K562 (cell line): ENCODE measurements at regions not wholly inside any gene's neighbourhood (a gene's known extent, or its start where the extent isn't known, plus 50 kb on each side); places are given as distances from the start of the nearest gene placed in this dataset.
"Not testable (repeated sequence)": the region's sequence is repeated elsewhere in the genome, so short reads cannot be mapped to it uniquely, and the experiment has no call there.

Experiments used
- ATAC-seq: fragments of 200-7000 bp; cut with Tn5 transposase; 3 replicates; pipeline ENCODE4 v1.9.1; 2020; ENCODE audit warnings: moderate library complexity
- BruUV-seq: library from RNA; stranded (reverse); fragments of 400-500 nt; replicated peaks from 2 replicates; lab custom pipeline; 2021; lab: Mats Ljungman, UMichigan
- CTCF ChIA-PET: fragments of 300-600 bp; formaldehyde crosslinking; extraction: SDS; loops from one replicate; lab custom pipeline; 2021; ENCODE audit warnings: low intra/inter-chr PET ratio; lab: Yijun Ruan, JAX
- POLR2A ChIA-PET: fragments of 300-600, 350-650 bp; sonication (Branson Sonifier 250); formaldehyde crosslinking; extraction: SDS; loops from one replicate; lab custom pipeline; 2021; ENCODE audit warnings: antibody characterized with exemption, inconsistent platforms; lab: Yijun Ruan, JAX
- DNase-seq, 4 experiments: peaks; one replicate each; pipeline versions ENCODE4 v3.0.0 to v3.0.0-alpha.2; 2011 to 2018; ENCODE audit warnings: low spot score in 3 of 4, mixed read lengths in 3 of 4; ENCODE audit errors: extremely low read depth in 1 of 4
- FAIRE-seq: peaks from 2 replicates; lab custom pipeline; 2011; peaks lifted over from hg19 to GRCh38; lab: Jason Lieb, UNC
- H2AFZ ChIP-seq: 2 replicates; pipeline ENCODE4 v1.6.0; 2011; ENCODE audit warnings: low read depth, low read length, control low read depth, inconsistent platforms
- H3K27ac ChIP-seq: fragments of 200-600 bp; 3 replicates; pipeline ENCODE4 v1.8.0; 2011; ENCODE audit warnings: low read depth, mild to moderate bottlenecking, control low read depth, inconsistent platforms, low read length, moderate library complexity, mixed read lengths; ENCODE audit errors: extremely low read depth
- H3K27me3 ChIP-seq, 2 experiments: fragments of 300-600 bp in 1 of 2; 2 replicates in 1 of 2; 3 replicates in 1 of 2; pipeline versions ENCODE4 v1.6.0 to v1.8.0; 2011; ENCODE audit warnings: inconsistent platforms in 2 of 2, low read length in 2 of 2, mild to moderate bottlenecking in 1 of 2, mixed read lengths in 1 of 2, moderate library complexity in 1 of 2; ENCODE audit not compliant: control insufficient read depth in 2 of 2, insufficient read depth in 2 of 2
- H3K36me3 ChIP-seq: fragments of 300-600 bp; 3 replicates; pipeline ENCODE4 v1.8.0; 2011; ENCODE audit warnings: mild to moderate bottlenecking, low read length, inconsistent platforms; ENCODE audit not compliant: control insufficient read depth, insufficient read depth
- H3K4me1 ChIP-seq, 2 experiments: fragments of 200-600 bp in 1 of 2; replicated peaks in 1 of 2; 2 replicates in 1 of 2; 3 replicates in 1 of 2; pipeline versions ENCODE4 v1.5.1 to v1.8.0; 2011; ENCODE audit warnings: inconsistent platforms in 2 of 2, low read length in 2 of 2, mild to moderate bottlenecking in 1 of 2, mixed read lengths in 1 of 2, moderate library complexity in 1 of 2; ENCODE audit not compliant: control insufficient read depth in 2 of 2, insufficient read depth in 2 of 2
- H3K4me2 ChIP-seq: 2 replicates; pipeline ENCODE4 v1.6.1; 2011; ENCODE audit warnings: low read length, control low read depth, inconsistent platforms, mixed read lengths; ENCODE audit not compliant: insufficient read depth
- H3K4me3 ChIP-seq: fragments of 200-600 bp; sonication (generic), shearing (Covaris generic); 2 replicates; pipeline ENCODE4 v1.5.1; 2016; ENCODE audit warnings: control low read depth, inconsistent platforms
- H3K79me2 ChIP-seq: fragments of 200-600 bp; 3 replicates; pipeline ENCODE4 v1.8.0; 2011; ENCODE audit warnings: low read length, inconsistent platforms; ENCODE audit not compliant: control insufficient read depth, insufficient read depth
- H3K9ac ChIP-seq, 2 experiments: 2 replicates each; pipeline versions ENCODE4 v1.6.0 to v1.6.1; 2011; ENCODE audit warnings: low read depth in 2 of 2, low read length in 2 of 2, control low read depth in 1 of 2, inconsistent platforms in 1 of 2, mild to moderate bottlenecking in 1 of 2, mixed read lengths in 1 of 2; ENCODE audit not compliant: insufficient read depth in 1 of 2
- H3K9me1 ChIP-seq: one replicate; pipeline ENCODE4 v1.6.0; 2011; ENCODE audit warnings: inconsistent platforms, mild to moderate bottlenecking, low read length, moderate library complexity; ENCODE audit not compliant: control insufficient read depth, insufficient read depth
- H3K9me3 ChIP-seq: replicated peaks from 2 replicates; pipeline ENCODE4 v1.5.1; 2011; ENCODE audit warnings: low read depth, low read length, inconsistent platforms; ENCODE audit not compliant: control insufficient read depth, insufficient read depth
- H4K20me1 ChIP-seq: replicated peaks from 2 replicates; pipeline ENCODE4 v1.6.1; 2011; ENCODE audit warnings: low read length, inconsistent platforms, mixed read lengths; ENCODE audit not compliant: control insufficient read depth, insufficient read depth
- EGR1 ChIP-seq: fragments of 450-650 bp; conservative IDR thresholded peaks from 2 replicates; pipeline ENCODE4 v1.6.1; 2017; ENCODE audit warnings: mild to moderate bottlenecking
- POLR2A ChIP-seq: fragments of 450-650 bp; conservative IDR thresholded peaks from 2 replicates; pipeline ENCODE4 v1.6.1; 2016
- PURB ChIP-seq: sonication (generic); formaldehyde crosslinking; IDR thresholded peaks from 2 replicates; pipeline ENCODE4 v1.9.0; 2021; ENCODE audit warnings: low read depth, mild to moderate bottlenecking, missing genetic modification reagents
- RFX7 ChIP-seq: fragments of 250-450 bp; sonication (Bioruptor Pico); IDR thresholded peaks from 2 replicates; pipeline ENCODE4 v1.5.1; 2021; ENCODE audit warnings: mild to moderate bottlenecking
- TEAD4 ChIP-seq, 2 experiments: sonication (generic) in 1 of 2; formaldehyde crosslinking in 1 of 2; IDR thresholded peaks; 2 replicates each; pipeline versions ENCODE4 v1.6.1 to v1.8.0; 2012 to 2022; ENCODE audit warnings: borderline replicate concordance in 1 of 2, inconsistent platforms in 1 of 2, low read length in 1 of 2, mild to moderate bottlenecking in 1 of 2, missing genetic modification reagents in 1 of 2
- WGBS: fragments of 100-300 bp; shearing (Covaris generic); methylation state at CpG from one replicate; pipeline ENCODE4 v1.1.6; 2016; ENCODE audit warnings: low coverage, mixed read lengths; ENCODE audit not compliant: insufficient coverage; ENCODE audit errors: missing lambda C conversion rate; 5-methylcytosine and 5-hydroxymethylcytosine counted together
- in situ Hi-C: fragments of 300-500 bp; cut with MboI; formaldehyde crosslinking; loops from 4 replicates; pipeline ENCODE4 v1.15.0; 2018; ENCODE audit warnings: inconsistent platforms, mixed read lengths
- intact Hi-C: fragments of 100-400 bp; cut with micrococcal nuclease; formaldehyde crosslinking; loops from 2 replicates; pipeline ENCODE4 v1.14.2; 2022

- H3K9ac ChIP-seq, FAIRE-seq, H4K20me1 ChIP-seq, BruUV-seq, in situ Hi-C loops, ATAC-seq, H3K9me3 ChIP-seq, H3K36me3 ChIP-seq, intact Hi-C loops, H3K4me1 ChIP-seq, H3K27ac ChIP-seq, H2AFZ ChIP-seq, H3K4me2 ChIP-seq, H3K4me3 ChIP-seq, H3K9me1 ChIP-seq, H3K79me2 ChIP-seq, CTCF ChIA-PET, DNase-seq: not testable (repeated sequence)
- POLR2A ChIA-PET: interaction anchor here (0.6 to 0.8 kb wide), 2 partner anchors 25 to 1926 kb away, joined by 3 read pairs; no protein-coding TSS in a partner anchor
- WGBS: 7% methylated on average over 19 of the region's 19 CpGs
- TF ChIP-seq EGR1: peak; percentile 54
- peaks cover 12 to 19% of the 10 kb centered on the region in 2 experiments; a peak in 4 of 5 replicates for H3K27me3 ChIP-seq
Measured at GRCh38 chr1:121519756-121520286, 335.0 kb downstream of the SRGAP2C start.

DNA sequence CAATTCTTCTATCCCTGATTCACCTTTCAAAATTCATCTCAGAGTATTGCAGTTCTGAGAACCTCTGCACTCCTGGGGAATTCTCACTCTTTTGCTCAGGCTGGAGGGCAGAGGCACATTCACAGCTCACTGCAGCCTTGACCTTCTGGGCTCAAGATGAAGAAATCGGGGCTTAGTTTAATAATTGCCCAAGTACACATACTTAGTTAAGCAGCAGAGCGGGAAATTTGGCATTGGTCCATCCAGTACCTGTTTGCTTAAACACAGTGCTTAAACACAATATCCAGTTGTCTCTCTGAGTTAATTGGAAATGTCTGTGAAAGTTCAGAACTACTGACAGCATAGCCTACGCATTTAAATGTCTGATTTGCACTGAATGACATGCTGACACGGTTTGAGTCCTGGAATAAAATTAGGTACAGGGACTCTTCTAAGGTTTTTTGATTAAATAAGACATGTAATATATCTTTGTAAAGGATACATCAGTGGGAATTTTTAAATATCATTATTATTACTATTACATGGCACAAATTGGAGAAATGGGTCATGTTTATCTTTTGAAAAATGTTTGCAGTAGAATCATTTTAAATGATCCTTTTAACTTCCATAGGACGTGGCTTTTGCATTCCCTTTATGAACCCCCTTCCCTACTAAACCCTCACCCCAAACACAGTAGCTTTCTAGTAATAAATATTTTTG, 337.4 kb downstream of the SRGAP2C start:
- TF ChIP-seq TEAD4 (IDR thresholded peaks at IDR 0.05; ENCODE audit: low read length): no peak
- TF ChIP-seq TEAD4 (CRISPR knock-in tag; IDR thresholded peaks at IDR 0.05; ENCODE audit: borderline replicate concordance): no peak
- no peak for TF ChIP-seq RFX7
- no peak for TF ChIP-seq POLR2A
- no peak for TF ChIP-seq PURB (CRISPR knock-in tag)
- TF ChIP-seq, all 486 proteins: peak for 0
- H3K27ac ChIP-seq: no peak overlapping the region
- DNase-seq (no peak), FAIRE-seq (no peak), ATAC-seq (no peak)
- POLR2A ChIA-PET: interaction anchor here (1.0 kb wide), 1 partner anchor 11 kb away, joined by 4 read pairs; no protein-coding TSS in a partner anchor
- no peaks in the 10 kb centered on the region for H3K9me1 ChIP-seq
- CTCF ChIA-PET: no interaction called here
- BruUV-seq: no TSS peak
- H3K27me3 ChIP-seq: peaks cover 12 to 19% of the 10 kb centered on the region in 2 experiments; a peak in 4 of 5 replicates
- in situ Hi-C loops (no loop called here), intact Hi-C loops (no loop called here)
- WGBS: 0% methylated on average over 5 of the region's 5 CpGs
- H2AFZ ChIP-seq: no peak overlapping the region
- no peaks in the 10 kb centered on the region for H3K36me3 ChIP-seq
- no peak overlapping the region for H3K9ac ChIP-seq
- no peak overlapping the region for H3K4me2 ChIP-seq
- no peaks in the 10 kb centered on the region for H3K79me2 ChIP-seq
- H3K4me3 ChIP-seq: no peak overlapping the region
- no peaks in the 10 kb centered on the region for H4K20me1 ChIP-seq
- H3K4me1 ChIP-seq: peaks cover 0 to 9% of the 10 kb centered on the region in 2 experiments; a peak in 2 of 5 replicates
- H3K9me3 ChIP-seq: no peaks in the 10 kb centered on the region

DNA sequence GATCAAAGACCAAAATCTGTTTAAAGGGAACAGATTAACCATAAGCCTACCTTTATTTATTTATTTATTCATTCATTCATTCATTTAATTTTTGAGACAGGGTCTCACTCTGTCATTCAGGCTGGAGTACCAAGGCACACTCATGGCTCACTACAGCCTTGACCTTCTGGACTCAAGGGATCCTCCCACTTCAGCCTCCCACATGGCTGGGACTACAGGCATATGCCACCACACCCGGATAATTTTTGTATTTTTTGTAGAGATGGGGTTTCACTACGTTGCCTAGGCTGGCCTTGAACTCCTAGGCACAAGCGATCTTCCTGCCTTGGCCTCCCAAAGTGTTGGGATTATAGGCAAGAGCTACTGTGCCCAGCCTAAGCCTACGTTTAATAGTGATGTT, 338.3 kb downstream of the SRGAP2C start:
- H3K27me3 ChIP-seq: peaks cover 12 to 19% of the 10 kb centered on the region in 2 experiments; a peak in 4 of 5 replicates
- 0% methylated on average over 4 of the region's 4 CpGs for WGBS
- ATAC-seq, H3K4me2 ChIP-seq, FAIRE-seq, CTCF ChIA-PET, H3K4me3 ChIP-seq, in situ Hi-C loops, BruUV-seq, H3K79me2 ChIP-seq, H3K4me1 ChIP-seq, intact Hi-C loops, H3K9me3 ChIP-seq, H3K9ac ChIP-seq, H3K36me3 ChIP-seq, DNase-seq, POLR2A ChIA-PET, H3K9me1 ChIP-seq, H3K27ac ChIP-seq, H4K20me1 ChIP-seq, H2AFZ ChIP-seq: not testable (repeated sequence)
